A673 (cell line): ENCODE measurements at regions not wholly inside any gene's neighbourhood (a gene's known extent, or its start where the extent isn't known, plus 50 kb on each side); places are given as distances from the start of the nearest gene placed in this dataset.

ENCODE experiments used
- BruUV-seq: library from RNA; stranded (reverse); fragments of 400-500 nt; replicated peaks from 2 replicates; lab custom pipeline; 2021; lab: Mats Ljungman, UMichigan
- CTCF ChIA-PET: fragments of 300-600 bp; sonication (Branson Sonifier 250); formaldehyde crosslinking; loops from one replicate; lab custom pipeline; 2022; ENCODE audit warnings: antibody characterized with exemption; lab: Charles Lee
- POLR2A ChIA-PET: fragments of 300-600 bp; sonication (Branson Sonifier 250); formaldehyde crosslinking; loops from one replicate; lab custom pipeline; 2022; ENCODE audit warnings: antibody characterized with exemption; ENCODE audit not compliant: low non-redundant PET; lab: Charles Lee
- DNase-seq: peaks from one replicate; pipeline ENCODE4 v3.0.0-alpha.2; 2015; ENCODE audit warnings: low spot score
- H3K27ac ChIP-seq: fragments of 200-600 bp; sonication (generic); 2 replicates; pipeline ENCODE4 v1.5.1; 2016; ENCODE audit warnings: mixed run types, low read depth, mild to moderate bottlenecking, mixed read lengths, antibody characterized with exemption, low read length; ENCODE audit not compliant: poor library complexity, severe bottlenecking
- H3K27me3 ChIP-seq: fragments of 200-600 bp; sonication (generic); replicated peaks from 2 replicates; pipeline ENCODE4 v1.6.1; 2017; ENCODE audit warnings: mixed run types, low read depth, mild to moderate bottlenecking, mixed read lengths, antibody characterized with exemption, low read length; ENCODE audit not compliant: insufficient read depth, poor library complexity
- H3K36me3 ChIP-seq: fragments of 200-600 bp; sonication (generic); 2 replicates; pipeline ENCODE4 v1.6.1; 2016; ENCODE audit warnings: mixed run types, mild to moderate bottlenecking, mixed read lengths, antibody characterized with exemption, low read length; ENCODE audit not compliant: insufficient read depth, poor library complexity, severe bottlenecking
- H3K4me1 ChIP-seq: fragments of 200-600 bp; sonication (generic); 2 replicates; pipeline ENCODE4 v1.6.1; 2017; ENCODE audit warnings: mixed run types, mild to moderate bottlenecking, mixed read lengths, antibody characterized with exemption, low read length; ENCODE audit not compliant: insufficient read depth, poor library complexity, severe bottlenecking
- H3K4me3 ChIP-seq: fragments of 200-600 bp; sonication (generic); 2 replicates; pipeline ENCODE4 v1.5.1; 2016; ENCODE audit warnings: low read depth, mixed run types, mild to moderate bottlenecking, mixed read lengths, low read length; ENCODE audit not compliant: poor library complexity, severe bottlenecking
- H3K9me3 ChIP-seq: fragments of 200-600 bp; sonication (generic); 2 replicates; pipeline ENCODE4 v1.6.1; 2016; ENCODE audit warnings: mixed run types, low read depth, mild to moderate bottlenecking, mixed read lengths, antibody characterized with exemption, low read length; ENCODE audit not compliant: poor library complexity, severe bottlenecking
- CTCF ChIP-seq: fragments of 300-800, 200-600 bp; sonication (generic); conservative IDR thresholded peaks from 2 replicates; pipeline ENCODE4 v1.5.1; 2017; ENCODE audit warnings: low read depth, mild to moderate bottlenecking, antibody characterized with exemption, low read length, moderate library complexity, mixed read lengths
- EZH2 ChIP-seq: fragments of 200-600 bp; sonication (generic); IDR thresholded peaks from 2 replicates; pipeline ENCODE4 v1.6.1; 2017; ENCODE audit warnings: borderline replicate concordance, low read depth, mild to moderate bottlenecking, mixed read lengths, antibody characterized with exemption, low read length; ENCODE audit not compliant: poor library complexity, severe bottlenecking
- intact Hi-C: fragments of 100-400 bp; cut with micrococcal nuclease; formaldehyde crosslinking; loops from one replicate; pipeline ENCODE4 v1.10.0; 2022; ENCODE audit not compliant: unreplicated experiment

GRCh38 chr13:73970421-73971055 lies 163.7 kb downstream of the KLF12 start:
- Histone ChIP-seq H3K36me3 (no peaks in the 10 kb centered on the region), H3K4me3 (no peak overlapping the region), H3K4me1 (peaks cover 12% of the 10 kb centered on the region), H3K27me3 (no peaks in the 10 kb centered on the region), H3K27ac (no peak overlapping the region), H3K9me3 (peaks cover 3% of the 10 kb centered on the region)
- no peak for DNase-seq
- intact Hi-C loops: no loop called here
- no TSS peak for BruUV-seq
- TF ChIP-seq EZH2: no peak
- no peak for TF ChIP-seq CTCF
- CTCF ChIA-PET: no interaction called here
- POLR2A ChIA-PET: no interaction called here

GRCh38 chr13:73967397-73968165 lies 166.6 kb downstream of the KLF12 start:
- DNase-seq: no peak
- BruUV-seq: no TSS peak
- TF ChIP-seq CTCF (no peak), EZH2 (no peak)
- peaks cover 13% of the 10 kb centered on the region for H3K4me1 ChIP-seq
- H3K4me3 ChIP-seq: no peak overlapping the region
- CTCF ChIA-PET: no interaction called here
- intact Hi-C loops: no loop called here
- no peaks in the 10 kb centered on the region for H3K9me3 ChIP-seq
- POLR2A ChIA-PET: no interaction called here
- no peak overlapping the region for H3K27ac ChIP-seq
- H3K27me3 ChIP-seq: no peaks in the 10 kb centered on the region
- no peaks in the 10 kb centered on the region for H3K36me3 ChIP-seq

- H3K4me3 ChIP-seq: no peak overlapping the region
- CTCF ChIA-PET: no interaction called here
- no peaks in the 10 kb centered on the region for H3K27me3 ChIP-seq
- intact Hi-C loops: no loop called here
- POLR2A ChIA-PET: interaction anchor here (0.5 kb wide), 1 partner anchor 54 kb away, joined by 3 read pairs; no protein-coding TSS in a partner anchor
- H3K9me3 ChIP-seq: no peaks in the 10 kb centered on the region
- peaks cover 13% of the 10 kb centered on the region for H3K4me1 ChIP-seq
- no peak for DNase-seq
- TF ChIP-seq CTCF (no peak), EZH2 (no peak)
- no peak overlapping the region for H3K27ac ChIP-seq
- BruUV-seq: no TSS peak
- H3K36me3 ChIP-seq: no peaks in the 10 kb centered on the region
Measured at GRCh38 chr13:73966331-73966730, 167.9 kb downstream of the KLF12 start.
